Lung (tissue), 11 donors: ENCODE measurements at regions not wholly inside any gene's neighbourhood (a gene's known extent, or its start where the extent isn't known, plus 50 kb on each side); places are given as distances from the start of the nearest gene placed in this dataset.

Source experiments
- ATAC-seq: fragments of 200-7000 bp; cut with Tn5 transposase; one replicate; pipeline ENCODE4 v1.9.1; 2020; ENCODE audit warnings: moderate number of reproducible peaks; ENCODE audit not compliant: insufficient read depth, low FRiP score
- DNase-seq, 3 donors: peaks; one replicate each; pipeline ENCODE4 v3.0.0-alpha.2; 2013 to 2017
- H3K27ac ChIP-seq, 2 donors: one replicate each; pipeline ENCODE4 v1.5.1; 2013; ENCODE audit warnings: mild to moderate bottlenecking in 2 of 2, moderate library complexity in 2 of 2, control low read depth in 1 of 2, inconsistent platforms in 1 of 2, low read depth in 1 of 2, low read length in 1 of 2
- H3K27me3 ChIP-seq, 3 donors: one replicate each; pipeline ENCODE4 v1.5.1; 2013; ENCODE audit warnings: low read length in 2 of 3; ENCODE audit not compliant: control insufficient read depth in 3 of 3, insufficient read depth in 3 of 3
- H3K36me3 ChIP-seq, 4 donors: one replicate each; pipeline ENCODE4 v1.5.1; 2013; ENCODE audit warnings: low read length in 4 of 4, mild to moderate bottlenecking in 1 of 4, moderate library complexity in 1 of 4; ENCODE audit not compliant: control insufficient read depth in 4 of 4, insufficient read depth in 4 of 4
- H3K4me1 ChIP-seq, 5 donors: one replicate each; pipeline ENCODE4 v1.5.1; 2013; ENCODE audit warnings: low read length in 5 of 5, mild to moderate bottlenecking in 2 of 5, moderate library complexity in 1 of 5; ENCODE audit not compliant: control insufficient read depth in 5 of 5, insufficient read depth in 5 of 5
- H3K4me3 ChIP-seq: one replicate; pipeline ENCODE4 v1.5.1; 2013; ENCODE audit warnings: mild to moderate bottlenecking, control low read depth, moderate library complexity
- H3K9ac ChIP-seq, 2 donors: one replicate each; pipeline ENCODE4 v1.5.1; 2013; ENCODE audit warnings: low read length in 2 of 2, control low read depth in 1 of 2; ENCODE audit not compliant: insufficient read depth in 1 of 2
- H3K9me3 ChIP-seq, 4 donors: one replicate each; pipeline ENCODE4 v1.5.1; 2013; ENCODE audit warnings: low read length in 3 of 4, mild to moderate bottlenecking in 1 of 4, moderate library complexity in 1 of 4; ENCODE audit not compliant: control insufficient read depth in 4 of 4, insufficient read depth in 3 of 4
- CTCF ChIP-seq: IDR thresholded peaks from 2 replicates; pipeline ENCODE4 v1.5.1; 2012; ENCODE audit warnings: mild to moderate bottlenecking; ENCODE audit errors: control extremely low read depth, extremely low read depth
- WGBS, 2 donors: extraction: QIAGEN DNeasy Blood & Tissue Kit; methylation state at CpG; one replicate each; pipeline ENCODE4 v1.1.7; 2013; 5-methylcytosine and 5-hydroxymethylcytosine counted together
- donor health status: control.
- donor health status: control.
- donor health status: Bipolar disorder and iron deficiency.
- donor health status: healthy.
- donor health status: DM: yes; HTN: yes; CAD: no.

DNA sequence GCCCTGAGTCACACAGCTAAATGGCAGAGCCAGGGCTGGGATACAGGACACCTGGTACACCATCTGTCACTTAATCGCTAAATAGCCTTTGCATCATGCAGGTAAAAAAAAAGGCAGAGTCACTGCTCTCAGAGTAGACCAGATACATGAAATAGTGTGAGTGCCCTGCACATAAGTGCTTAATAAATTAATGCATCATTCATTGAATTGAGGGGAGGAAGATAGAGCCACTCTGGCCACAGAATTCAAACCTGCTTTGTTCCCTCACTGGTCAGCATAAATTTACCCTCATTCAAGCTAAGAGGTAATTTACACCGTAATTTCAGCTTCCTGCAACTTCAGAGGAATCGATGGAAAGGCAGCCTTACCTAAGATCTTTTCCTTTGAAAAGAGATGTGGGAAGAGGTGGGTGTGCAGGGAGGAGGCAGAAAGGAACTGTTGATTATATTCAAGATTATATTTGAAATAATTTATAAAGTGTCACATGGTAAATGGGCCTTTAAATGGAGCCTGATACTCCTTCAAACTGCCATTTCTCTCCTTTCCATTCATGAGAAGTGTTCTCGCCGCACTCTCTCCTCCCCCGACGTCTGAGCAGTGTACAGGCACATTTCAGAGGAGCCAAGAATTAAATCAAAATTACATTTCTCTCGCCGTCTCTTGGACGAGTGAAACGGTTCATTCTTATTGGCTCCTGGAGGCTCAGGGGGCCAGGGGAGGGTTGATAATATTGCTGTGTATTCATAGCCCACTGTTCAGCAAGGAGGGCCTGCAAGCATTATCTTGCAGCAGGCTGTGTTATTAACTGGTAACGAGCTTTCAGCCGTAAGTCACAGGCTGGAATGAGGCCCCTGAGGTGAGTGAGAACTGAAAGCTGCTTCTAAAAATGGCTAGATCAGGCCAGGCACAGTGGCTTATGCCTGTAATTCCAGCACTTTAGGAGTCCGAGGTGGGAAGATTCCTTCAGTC, 52.2 kb upstream of the HMGXB4 start:
- DNase-seq (peak in 2 of 3 donors; percentile 26 to 29), ATAC-seq (no peak)
- peaks cover 0 to 3% (median 3%) of the 10 kb centered on the region in 3 donors for H3K27me3 ChIP-seq
- no peaks in the 10 kb centered on the region for H3K36me3 ChIP-seq
- H3K9me3 ChIP-seq: no peaks in the 10 kb centered on the region
- no peak overlapping the region for H3K4me3 ChIP-seq
- no peak overlapping the region for H3K27ac ChIP-seq
- 50 to 77% methylated on average over 14 of the region's 14 CpGs for WGBS, 2 donors
- H3K4me1 ChIP-seq: no peaks in the 10 kb centered on the region
- no peak overlapping the region for H3K9ac ChIP-seq
- no peak for TF ChIP-seq CTCF

- no peak overlapping the region for H3K27ac ChIP-seq
- H3K36me3 ChIP-seq: no peaks in the 10 kb centered on the region
- no peak for TF ChIP-seq CTCF
- no peak overlapping the region for H3K9ac ChIP-seq
- H3K4me1 ChIP-seq: no peaks in the 10 kb centered on the region
- no peak overlapping the region for H3K4me3 ChIP-seq
- ATAC-seq (no peak), DNase-seq (peak in 2 of 3 donors; percentile 4 to 10)
- H3K27me3 ChIP-seq: peaks cover 0 to 3% (median 3%) of the 10 kb centered on the region in 3 donors
- WGBS, 2 donors: 38 to 59% methylated on average over 5 of the region's 5 CpGs
- H3K9me3 ChIP-seq: no peaks in the 10 kb centered on the region
Observed at GRCh38 chr22:35205961-35206360, 51.3 kb upstream of the HMGXB4 start.

- H3K36me3 ChIP-seq: no peaks in the 10 kb centered on the region
- H3K4me1 ChIP-seq: no peaks in the 10 kb centered on the region
- H3K27me3 ChIP-seq: peaks cover 0 to 3% (median 3%) of the 10 kb centered on the region in 3 donors
- ATAC-seq: no peak
- no peak for DNase-seq
- WGBS, 2 donors: 66 to 95% methylated on average over 1 of the region's 1 CpG
- no peak overlapping the region for H3K4me3 ChIP-seq
- no peak overlapping the region for H3K27ac ChIP-seq
- no peak overlapping the region for H3K9ac ChIP-seq
- peaks cover 0 to 3% (median 0%) of the 10 kb centered on the region in 4 donors for H3K9me3 ChIP-seq
- TF ChIP-seq CTCF: no peak
Observed at GRCh38 chr22:35206889-35207288, 50.4 kb upstream of the HMGXB4 start.
